ENCODE measurements at regions not wholly inside any gene's neighbourhood (a gene's known extent, or its start where the extent isn't known, plus 50 kb on each side); places are given as distances from the start of the nearest gene placed in this dataset.

- H3K9me3 ChIP-seq (ENCODE audit: control insufficient read depth in 2 of 2, insufficient read depth in 1 of 2, low read depth in 1 of 2, low read length in 1 of 2): peaks cover 0 to 11% of the 10 kb centered on the region in 2 donors
- no peak overlapping the region for H3K4me3 ChIP-seq (ENCODE audit: low read depth in 1 of 2, low read length in 2 of 2)
- H3K27ac ChIP-seq (ENCODE audit: low read depth in 2 of 2, low read length in 1 of 2): no peak overlapping the region
- H3K4me1 ChIP-seq (ENCODE audit: control insufficient read depth in 2 of 2, insufficient read depth in 2 of 2, low read length in 1 of 2): no peaks in the 10 kb centered on the region
- H3K27me3 ChIP-seq (ENCODE audit: control insufficient read depth in 1 of 2, insufficient read depth in 2 of 2, low read length in 2 of 2): peaks cover 0 to 2% of the 10 kb centered on the region in 2 donors
- WGBS, 2 donors: 66 to 73% methylated on average over 7 of the region's 7 CpGs
- H3K36me3 ChIP-seq (ENCODE audit: control insufficient read depth in 2 of 2, insufficient read depth in 2 of 2, low read length in 1 of 2): no peaks in the 10 kb centered on the region
Observed at GRCh38 chr10:57017356-57018037, 656.4 kb upstream of the ZWINT start.

- Histone ChIP-seq H3K9me3 (ENCODE audit: control insufficient read depth in 2 of 2, insufficient read depth in 1 of 2, low read depth in 1 of 2, low read length in 1 of 2) (peaks cover 2 to 11% of the 10 kb centered on the region in 2 donors), H3K27ac (ENCODE audit: low read depth in 2 of 2, low read length in 1 of 2) (no peak overlapping the region), H3K27me3 (ENCODE audit: control insufficient read depth in 1 of 2, insufficient read depth in 2 of 2, low read length in 2 of 2) (peaks cover 0 to 2% of the 10 kb centered on the region in 2 donors), H3K36me3 (ENCODE audit: control insufficient read depth in 2 of 2, insufficient read depth in 2 of 2, low read length in 1 of 2) (no peaks in the 10 kb centered on the region), H3K4me1 (ENCODE audit: control insufficient read depth in 2 of 2, insufficient read depth in 2 of 2, low read length in 1 of 2) (no peaks in the 10 kb centered on the region), H3K4me3 (ENCODE audit: low read depth in 1 of 2, low read length in 2 of 2) (no peak overlapping the region)
- 77 to 81% methylated on average over 13 of the region's 13 CpGs for WGBS, 2 donors
Observed at GRCh38 chr10:57015595-57016318, 654.7 kb upstream of the ZWINT start.

- peaks cover 0 to 2% of the 10 kb centered on the region in 2 donors for H3K27me3 ChIP-seq (ENCODE audit: control insufficient read depth in 1 of 2, insufficient read depth in 2 of 2, low read length in 2 of 2)
- H3K36me3 ChIP-seq (ENCODE audit: control insufficient read depth in 2 of 2, insufficient read depth in 2 of 2, low read length in 1 of 2): no peaks in the 10 kb centered on the region
- peaks cover 2 to 11% of the 10 kb centered on the region in 2 donors for H3K9me3 ChIP-seq (ENCODE audit: control insufficient read depth in 2 of 2, insufficient read depth in 1 of 2, low read depth in 1 of 2, low read length in 1 of 2)
- no peak overlapping the region for H3K4me3 ChIP-seq (ENCODE audit: low read depth in 1 of 2, low read length in 2 of 2)
- WGBS, 2 donors: 78 to 87% methylated on average over 7 to 8 of the region's 8 CpGs
- no peak overlapping the region for H3K27ac ChIP-seq (ENCODE audit: low read depth in 2 of 2, low read length in 1 of 2)
- H3K4me1 ChIP-seq (ENCODE audit: control insufficient read depth in 2 of 2, insufficient read depth in 2 of 2, low read length in 1 of 2): no peaks in the 10 kb centered on the region
Observed at GRCh38 chr10:57015187-57015586, 654.1 kb upstream of the ZWINT start.

- no peaks in the 10 kb centered on the region for H3K36me3 ChIP-seq (ENCODE audit: control insufficient read depth in 2 of 2, insufficient read depth in 2 of 2, low read length in 1 of 2)
- H3K9me3 ChIP-seq (ENCODE audit: control insufficient read depth in 2 of 2, insufficient read depth in 1 of 2, low read depth in 1 of 2, low read length in 1 of 2): peaks cover 2 to 11% of the 10 kb centered on the region in 2 donors
- H3K27ac ChIP-seq (ENCODE audit: low read depth in 2 of 2, low read length in 1 of 2): no peak overlapping the region
- WGBS, 2 donors: 67 to 71% methylated on average over 3 of the region's 3 CpGs
- H3K27me3 ChIP-seq (ENCODE audit: control insufficient read depth in 1 of 2, insufficient read depth in 2 of 2, low read length in 2 of 2): peaks cover 0 to 2% of the 10 kb centered on the region in 2 donors
- no peak overlapping the region for H3K4me3 ChIP-seq (ENCODE audit: low read depth in 1 of 2, low read length in 2 of 2)
- no peaks in the 10 kb centered on the region for H3K4me1 ChIP-seq (ENCODE audit: control insufficient read depth in 2 of 2, insufficient read depth in 2 of 2, low read length in 1 of 2)
Observed at GRCh38 chr10:57014758-57015157, 653.7 kb upstream of the ZWINT start.

- no peaks in the 10 kb centered on the region for H3K36me3 ChIP-seq (ENCODE audit: control insufficient read depth in 2 of 2, insufficient read depth in 2 of 2, low read length in 1 of 2)
- H3K9me3 ChIP-seq (ENCODE audit: control insufficient read depth in 2 of 2, insufficient read depth in 1 of 2, low read depth in 1 of 2, low read length in 1 of 2): peaks cover 0 to 2% of the 10 kb centered on the region in 2 donors
- 63 to 68% methylated on average over 2 of the region's 2 CpGs for WGBS, 2 donors
- H3K4me1 ChIP-seq (ENCODE audit: control insufficient read depth in 2 of 2, insufficient read depth in 2 of 2, low read length in 1 of 2): no peaks in the 10 kb centered on the region
- no peak overlapping the region for H3K4me3 ChIP-seq (ENCODE audit: low read depth in 1 of 2, low read length in 2 of 2)
- no peak overlapping the region for H3K27ac ChIP-seq (ENCODE audit: low read depth in 2 of 2, low read length in 1 of 2)
- no peaks in the 10 kb centered on the region for H3K27me3 ChIP-seq (ENCODE audit: control insufficient read depth in 1 of 2, insufficient read depth in 2 of 2, low read length in 2 of 2)
Observed at GRCh38 chr10:57008189-57008588, 647.1 kb upstream of the ZWINT start.

- Histone ChIP-seq H3K27me3 (ENCODE audit: control insufficient read depth in 1 of 2, insufficient read depth in 2 of 2, low read length in 2 of 2) (no peaks in the 10 kb centered on the region), H3K27ac (ENCODE audit: low read depth in 2 of 2, low read length in 1 of 2) (no peak overlapping the region), H3K4me1 (ENCODE audit: control insufficient read depth in 2 of 2, insufficient read depth in 2 of 2, low read length in 1 of 2) (no peaks in the 10 kb centered on the region), H3K9me3 (ENCODE audit: control insufficient read depth in 2 of 2, insufficient read depth in 1 of 2, low read depth in 1 of 2, low read length in 1 of 2) (no peaks in the 10 kb centered on the region), H3K4me3 (ENCODE audit: low read depth in 1 of 2, low read length in 2 of 2) (no peak overlapping the region), H3K36me3 (ENCODE audit: control insufficient read depth in 2 of 2, insufficient read depth in 2 of 2, low read length in 1 of 2) (no peaks in the 10 kb centered on the region)
- 29 to 57% methylated on average over 3 of the region's 3 CpGs for WGBS, 2 donors
Observed at GRCh38 chr10:56991591-56992069, 630.6 kb upstream of the ZWINT start.

GRCh38 chr10:56975513-56975912 lies 614.5 kb upstream of the ZWINT start:
- Histone ChIP-seq H3K27me3 (ENCODE audit: control insufficient read depth in 1 of 2, insufficient read depth in 2 of 2, low read length in 2 of 2) (no peaks in the 10 kb centered on the region), H3K4me3 (ENCODE audit: low read depth in 1 of 2, low read length in 2 of 2) (no peak overlapping the region), H3K36me3 (ENCODE audit: control insufficient read depth in 2 of 2, insufficient read depth in 2 of 2, low read length in 1 of 2) (no peaks in the 10 kb centered on the region), H3K27ac (ENCODE audit: low read depth in 2 of 2, low read length in 1 of 2) (no peak overlapping the region), H3K4me1 (ENCODE audit: control insufficient read depth in 2 of 2, insufficient read depth in 2 of 2, low read length in 1 of 2) (no peaks in the 10 kb centered on the region), H3K9me3 (ENCODE audit: control insufficient read depth in 2 of 2, insufficient read depth in 1 of 2, low read depth in 1 of 2, low read length in 1 of 2) (no peaks in the 10 kb centered on the region)
- WGBS, 2 donors: 50 to 61% methylated on average over 2 of the region's 2 CpGs

GRCh38 chr10:56973766-56974165 lies 612.7 kb upstream of the ZWINT start:
- H3K36me3 ChIP-seq (ENCODE audit: control insufficient read depth in 2 of 2, insufficient read depth in 2 of 2, low read length in 1 of 2): no peaks in the 10 kb centered on the region
- no peaks in the 10 kb centered on the region for H3K9me3 ChIP-seq (ENCODE audit: control insufficient read depth in 2 of 2, insufficient read depth in 1 of 2, low read depth in 1 of 2, low read length in 1 of 2)
- H3K4me1 ChIP-seq (ENCODE audit: control insufficient read depth in 2 of 2, insufficient read depth in 2 of 2, low read length in 1 of 2): no peaks in the 10 kb centered on the region
- no peaks in the 10 kb centered on the region for H3K27me3 ChIP-seq (ENCODE audit: control insufficient read depth in 1 of 2, insufficient read depth in 2 of 2, low read length in 2 of 2)
- H3K27ac ChIP-seq (ENCODE audit: low read depth in 2 of 2, low read length in 1 of 2): no peak overlapping the region
- no peak overlapping the region for H3K4me3 ChIP-seq (ENCODE audit: low read depth in 1 of 2, low read length in 2 of 2)

GRCh38 chr10:56943221-56943755 lies 582.2 kb upstream of the ZWINT start:
- Histone ChIP-seq H3K4me1 (ENCODE audit: control insufficient read depth in 2 of 2, insufficient read depth in 2 of 2, low read length in 1 of 2) (no peaks in the 10 kb centered on the region), H3K27ac (ENCODE audit: low read depth in 2 of 2, low read length in 1 of 2) (no peak overlapping the region), H3K4me3 (ENCODE audit: low read depth in 1 of 2, low read length in 2 of 2) (no peak overlapping the region), H3K9me3 (ENCODE audit: control insufficient read depth in 2 of 2, insufficient read depth in 1 of 2, low read depth in 1 of 2, low read length in 1 of 2) (peaks cover 1 to 2% of the 10 kb centered on the region in 2 donors), H3K27me3 (ENCODE audit: control insufficient read depth in 1 of 2, insufficient read depth in 2 of 2, low read length in 2 of 2) (no peaks in the 10 kb centered on the region), H3K36me3 (ENCODE audit: control insufficient read depth in 2 of 2, insufficient read depth in 2 of 2, low read length in 1 of 2) (no peaks in the 10 kb centered on the region)
- WGBS, 2 donors: 72 to 82% methylated on average over 2 of the region's 2 CpGs

All from esophagus (tissue), 2 donors.